Left lobe of liver (tissue), 2 donors: ENCODE measurements at regions not wholly inside any gene's neighbourhood (a gene's known extent, or its start where the extent isn't known, plus 50 kb on each side); places are given as distances from the start of the nearest gene placed in this dataset.
"Not testable (repeated sequence)": the region's sequence is repeated elsewhere in the genome, so short reads cannot be mapped to it uniquely, and the experiment has no call there.

Source experiments
- ATAC-seq: fragments of 200-7000 bp; cut with Tn5 transposase; one replicate; pipeline ENCODE4 v1.9.1; 2020; ENCODE audit warnings: mild to moderate bottlenecking, moderate library complexity
- DNase-seq: peaks from one replicate; pipeline ENCODE4 v3.0.0-alpha.2; 2020; ENCODE audit warnings: low spot score
- donor health status: DM: no; HTN: no; CAD: no; lungs with moderate emphysema.
- donor health status: DM: no; HTN: yes; CAD: no.

DNA sequence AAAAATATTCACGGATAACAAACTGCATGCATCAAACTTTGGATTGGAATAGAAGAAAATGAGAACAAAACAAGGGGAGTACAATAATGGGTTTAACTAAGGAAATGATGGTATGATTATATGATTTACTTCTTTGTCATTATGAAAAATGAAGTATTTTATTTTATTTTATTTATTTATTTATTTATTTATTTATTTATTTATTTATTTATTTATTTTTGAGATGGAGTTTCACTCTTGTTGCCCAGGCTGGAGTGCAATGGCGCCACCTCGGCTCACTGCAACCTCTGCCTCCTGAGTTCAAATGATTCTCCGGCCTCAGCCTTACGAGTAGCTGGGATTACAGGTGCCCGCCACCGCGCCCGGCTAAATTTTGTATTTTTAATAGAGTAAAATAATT, 234.1 kb upstream of the SEMA3C start:
- DNase-seq, ATAC-seq: not testable (repeated sequence)

DNA sequence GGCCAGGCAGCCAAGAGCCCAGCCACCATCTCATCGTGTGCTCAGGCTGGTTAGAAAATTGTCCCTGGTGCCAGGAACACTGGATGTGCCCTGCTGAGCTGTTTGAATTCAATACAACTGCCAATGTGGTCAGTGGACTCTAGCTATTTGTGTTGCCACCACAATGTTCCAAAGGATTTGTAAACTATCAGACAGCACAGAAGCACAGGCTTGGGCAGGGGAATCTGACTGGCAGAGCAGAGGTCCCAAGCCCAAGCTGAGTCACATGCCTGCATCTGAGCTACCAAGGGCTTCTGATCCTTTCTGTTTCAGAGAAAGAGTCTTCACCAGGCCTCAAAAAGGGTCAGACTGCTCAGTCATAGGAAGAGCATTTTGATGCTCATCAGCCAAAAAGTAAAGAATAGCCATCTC, 232.1 kb upstream of the SEMA3C start:
- DNase-seq: no peak
- peak; percentile 63 for ATAC-seq

DNA sequence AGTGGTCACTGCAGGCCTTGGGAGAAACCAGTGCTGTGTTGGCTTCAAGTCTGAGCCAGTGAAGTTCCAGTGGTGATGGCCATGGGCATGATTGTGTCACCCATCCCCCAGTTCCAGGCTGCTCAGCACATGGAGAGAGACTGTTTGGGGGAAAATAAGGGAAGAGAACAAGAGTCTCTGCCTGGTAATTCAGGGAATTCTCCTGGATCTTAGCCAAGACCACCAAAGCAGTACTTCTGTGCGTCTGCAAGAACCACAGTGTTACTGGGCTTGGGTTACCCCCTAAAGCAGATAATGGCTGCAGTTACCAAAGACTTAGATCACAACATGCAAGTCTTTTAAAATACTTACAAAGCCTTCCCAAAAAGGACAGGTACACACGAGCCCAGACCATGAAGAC, 225.0 kb upstream of the SEMA3C start:
- DNase-seq: no peak
- ATAC-seq: no peak

DNA sequence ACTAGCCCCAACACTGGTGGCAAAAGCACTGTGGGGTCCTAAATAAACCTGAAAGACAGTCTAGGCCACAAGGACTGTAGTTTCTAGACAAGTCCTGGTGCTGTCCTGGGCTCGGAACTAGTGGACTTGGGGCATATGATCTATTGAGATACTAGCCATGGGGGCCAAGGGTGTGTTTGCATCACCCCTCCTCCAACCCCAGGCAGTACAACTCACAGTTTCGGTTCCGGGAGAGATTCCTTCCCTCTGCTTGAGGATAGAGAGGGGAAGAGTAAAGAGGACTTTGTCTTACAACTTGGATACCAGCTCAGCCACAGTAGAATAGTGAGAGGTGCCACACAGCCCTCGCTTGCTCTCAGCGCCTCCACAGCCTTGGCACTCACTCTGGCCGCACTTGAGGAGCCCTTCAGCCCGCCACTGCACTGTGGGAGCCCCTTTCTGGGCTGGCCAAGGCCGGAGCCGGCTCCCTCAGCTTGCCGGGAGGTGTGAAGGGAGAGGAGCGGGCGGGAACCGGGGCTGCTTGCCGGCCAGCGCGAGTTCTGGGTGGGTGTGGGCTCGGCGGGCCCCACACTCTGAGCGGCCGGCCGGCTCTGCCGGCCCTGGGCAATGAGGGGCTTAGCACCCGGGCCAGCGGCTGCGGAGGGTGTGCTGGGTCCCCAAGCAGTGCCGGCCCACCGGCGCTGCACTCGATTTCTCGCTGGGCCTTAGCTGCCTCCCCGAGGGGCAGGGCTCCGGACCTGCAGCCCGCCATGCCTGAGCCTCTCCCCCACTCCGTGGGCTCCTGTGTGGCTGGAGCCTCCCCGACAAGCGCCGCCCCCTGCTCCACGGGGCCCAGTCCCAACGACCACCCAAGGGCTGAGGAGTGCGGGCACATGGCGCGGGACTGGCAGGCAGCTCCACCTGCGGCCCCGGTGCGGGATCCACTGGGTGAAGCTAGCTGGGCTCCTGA, 222.7 kb upstream of the SEMA3C start:
- peak; percentile 40 for ATAC-seq
- not testable (repeated sequence) for DNase-seq

DNA sequence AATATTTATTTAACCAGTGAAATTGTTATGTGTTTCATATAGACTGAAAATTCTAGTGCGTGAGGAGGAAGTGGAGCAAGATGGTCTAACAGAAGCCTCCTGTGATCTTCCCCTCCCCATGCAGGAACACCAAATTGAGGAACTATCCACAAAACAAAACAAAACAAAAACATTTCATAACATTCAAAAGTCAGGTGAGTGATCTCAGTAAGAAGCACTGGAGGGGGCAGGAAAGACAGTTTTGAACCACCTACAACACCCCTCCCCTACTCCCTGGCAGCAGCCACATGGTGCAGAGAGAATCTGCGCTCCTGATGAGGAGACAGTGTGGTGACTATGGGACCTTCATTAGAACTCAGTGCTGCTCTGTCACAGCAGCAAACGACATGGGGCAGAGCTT, 221.9 kb upstream of the SEMA3C start:
- DNase-seq (no peak), ATAC-seq (no peak)

DNA sequence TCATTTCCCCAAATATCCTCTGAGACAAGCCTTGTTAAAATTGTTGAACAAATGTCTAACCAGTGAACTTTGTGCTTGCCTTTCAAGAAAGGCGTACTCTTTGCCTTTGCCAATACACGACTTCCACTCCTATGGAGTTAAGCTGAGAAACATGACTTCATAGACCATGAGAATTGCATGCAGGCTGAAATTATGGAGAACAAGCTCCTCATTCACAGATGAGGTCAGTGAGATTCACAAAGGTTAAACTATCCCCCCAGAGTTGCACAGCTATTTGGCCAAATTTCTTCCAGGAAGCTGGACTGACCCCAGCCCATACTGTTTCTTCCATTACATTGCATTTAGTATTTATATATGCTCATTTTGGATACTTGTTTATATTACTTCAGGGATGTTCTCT, 221.4 kb upstream of the SEMA3C start:
- DNase-seq (no peak), ATAC-seq (no peak)

DNA sequence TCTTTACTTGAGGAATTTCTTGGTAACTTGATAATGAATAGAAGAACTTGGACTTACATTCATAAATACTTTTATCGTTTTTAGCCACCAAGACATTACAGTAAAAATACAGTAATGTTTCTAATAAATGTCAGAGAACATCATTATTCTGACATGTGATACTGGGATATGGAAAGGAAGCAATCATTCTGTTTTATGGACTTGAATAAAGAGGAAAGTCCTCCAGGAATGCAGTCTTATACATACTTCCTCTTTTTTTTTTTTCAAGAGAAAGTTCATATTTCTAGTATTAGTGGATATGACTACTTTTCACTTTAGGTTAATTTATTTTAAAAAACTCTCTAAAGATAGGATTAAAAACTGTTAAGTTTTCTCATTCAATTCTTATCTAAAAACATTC, 220.0 kb upstream of the SEMA3C start:
- DNase-seq (no peak), ATAC-seq (no peak)

DNA sequence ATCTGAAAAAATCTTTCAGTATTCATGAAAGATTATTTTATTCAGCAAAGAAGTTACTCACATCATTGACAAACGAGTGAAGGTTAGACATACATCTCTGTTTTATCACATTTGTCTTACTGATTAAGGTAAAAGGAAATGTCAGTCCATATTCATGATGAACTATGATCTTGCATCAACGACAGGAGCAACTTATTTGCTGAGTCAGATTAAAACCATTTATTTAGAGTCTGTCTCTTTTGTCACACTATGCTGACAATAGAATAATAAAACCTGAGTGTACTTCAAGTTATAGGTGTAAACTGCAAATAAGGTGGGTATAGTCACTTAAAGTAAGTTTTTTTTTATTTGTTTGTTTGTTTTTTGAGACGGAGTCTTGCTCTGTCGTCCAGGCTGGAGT, 216.5 kb upstream of the SEMA3C start:
- DNase-seq (no peak), ATAC-seq (no peak)

DNA sequence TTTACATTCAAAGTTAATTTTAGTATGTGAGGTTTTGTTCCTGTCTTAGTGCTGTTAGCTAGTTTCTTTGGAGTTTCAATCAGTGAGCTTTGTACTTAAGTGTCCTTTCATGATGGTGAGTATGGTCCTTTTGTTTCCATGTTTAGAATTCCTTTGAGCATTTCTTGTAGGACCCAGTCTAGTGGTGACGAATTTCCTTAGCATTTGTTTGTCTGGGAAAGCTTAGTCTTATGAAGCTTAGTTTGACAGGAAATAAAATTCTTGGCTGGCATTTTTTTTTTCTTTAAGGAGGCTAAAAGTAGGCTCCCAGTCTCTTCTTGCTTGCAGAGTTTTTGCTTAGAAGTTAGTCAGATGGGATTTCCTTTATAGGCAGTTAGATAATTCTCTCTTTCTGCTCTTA, 209.2 kb upstream of the SEMA3C start:
- DNase-seq (no peak), ATAC-seq (no peak)

DNA sequence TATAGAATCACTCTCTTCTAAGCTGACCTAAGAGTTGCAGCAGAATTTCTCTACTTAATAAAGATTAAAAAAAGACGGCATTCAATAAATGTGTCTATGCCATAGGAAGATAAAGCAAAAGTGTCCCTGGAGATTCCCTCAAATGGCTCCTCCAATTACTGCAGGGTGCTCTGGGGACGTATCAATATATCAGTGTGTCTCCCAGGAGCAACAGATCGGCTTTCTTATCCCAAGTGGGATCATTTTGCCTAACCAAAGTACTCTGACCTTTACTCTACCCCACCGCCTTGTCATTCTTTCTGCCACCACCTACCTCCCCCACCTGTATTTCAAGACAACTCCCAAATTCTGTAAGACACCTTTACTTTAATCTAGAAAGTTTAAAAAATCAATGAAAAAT, 202.0 kb upstream of the SEMA3C start:
- ATAC-seq (no peak), DNase-seq (no peak)

DNA sequence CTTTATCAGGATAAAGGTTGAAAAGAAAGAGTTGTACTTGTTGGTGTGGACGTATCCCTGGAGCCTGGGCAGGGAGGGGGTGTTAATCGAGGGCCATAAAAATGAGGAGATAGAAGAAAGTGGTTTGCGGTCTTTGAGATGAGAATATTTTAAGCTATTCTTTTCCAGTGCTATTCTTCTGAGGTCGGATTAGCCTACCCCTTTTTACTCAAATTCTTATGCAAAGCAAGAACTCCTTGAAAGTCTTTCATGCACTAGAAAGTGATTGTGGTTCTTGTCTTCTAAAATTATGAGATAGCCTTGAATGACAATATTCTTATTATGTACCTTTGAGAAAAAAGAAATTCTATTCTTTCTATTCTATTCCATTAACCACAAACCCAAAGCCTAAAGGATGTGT, 201.3 kb upstream of the SEMA3C start:
- ATAC-seq (no peak), DNase-seq (no peak)

DNA sequence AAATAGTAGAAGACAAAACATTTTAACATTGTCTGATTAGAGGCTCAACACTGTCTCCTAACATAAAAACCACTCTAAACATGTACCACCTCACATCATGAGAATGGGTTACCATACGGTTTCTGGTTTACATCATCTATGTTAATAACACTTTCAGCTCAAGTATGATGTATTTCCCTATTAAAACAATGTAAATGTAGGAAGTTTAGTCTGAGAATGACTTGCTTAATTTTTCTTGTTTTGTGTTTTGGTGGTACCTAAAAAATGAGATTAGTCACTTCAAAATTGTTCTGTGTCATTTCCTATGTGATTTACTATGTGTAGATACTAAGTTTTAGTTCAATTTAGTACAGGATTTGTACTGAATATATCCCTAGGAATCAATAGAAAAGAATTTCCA, 195.8 kb upstream of the SEMA3C start:
- no peak for ATAC-seq
- no peak for DNase-seq

DNA sequence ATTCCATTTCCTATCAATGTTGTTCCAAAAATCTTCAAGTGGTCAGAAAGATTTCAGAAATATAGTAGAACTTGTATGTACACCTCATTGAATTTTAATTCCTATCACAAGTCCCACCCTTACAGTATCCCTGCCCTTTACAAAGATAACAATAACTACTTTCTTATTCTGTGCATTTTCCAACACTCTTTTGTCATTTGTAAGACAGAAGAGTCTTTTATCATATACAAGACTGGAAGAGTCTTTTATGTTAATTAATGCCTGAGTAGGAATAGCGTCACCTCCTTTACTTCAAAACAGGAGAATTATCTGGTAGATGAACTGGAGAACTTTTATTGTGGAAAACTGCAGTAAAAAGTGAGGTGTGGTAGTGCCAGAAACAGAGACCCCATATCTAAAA, 193.9 kb upstream of the SEMA3C start:
- ATAC-seq (no peak), DNase-seq (no peak)

DNA sequence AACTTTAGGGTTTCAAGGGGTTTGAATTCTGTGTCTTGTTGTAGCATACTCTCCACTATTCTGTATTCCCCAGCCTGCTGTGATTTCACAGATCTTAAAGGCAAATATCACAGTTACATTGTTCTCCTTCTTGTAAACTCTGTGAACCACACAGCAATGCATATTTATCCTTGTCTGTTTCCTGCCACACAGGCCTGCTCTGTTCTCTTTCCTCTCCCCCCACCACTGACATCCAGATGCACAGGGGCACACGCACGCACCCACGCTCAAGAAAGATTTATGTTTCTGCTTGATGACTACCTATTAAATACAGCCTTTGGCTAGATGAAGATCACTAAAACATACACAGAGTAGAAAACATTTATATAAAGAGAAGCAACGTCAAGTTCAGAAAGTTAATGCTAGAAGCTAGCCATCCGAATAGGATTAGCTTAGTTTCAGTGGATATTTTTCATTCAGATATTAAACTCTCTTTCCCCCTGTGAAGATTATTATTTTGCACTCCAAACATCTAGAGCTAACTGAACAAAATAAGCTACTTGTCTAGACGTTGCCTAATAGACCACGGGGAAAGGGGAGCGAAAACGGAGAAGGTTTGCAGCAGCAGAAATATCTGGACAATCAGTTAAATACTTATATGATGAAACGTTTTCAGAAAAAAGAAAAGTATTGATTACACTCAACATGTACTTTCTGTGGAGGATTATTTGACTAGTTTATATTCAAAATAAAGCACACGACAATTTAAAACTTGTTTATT, 193.1 kb upstream of the SEMA3C start:
- ATAC-seq (no peak), DNase-seq (no peak)

DNA sequence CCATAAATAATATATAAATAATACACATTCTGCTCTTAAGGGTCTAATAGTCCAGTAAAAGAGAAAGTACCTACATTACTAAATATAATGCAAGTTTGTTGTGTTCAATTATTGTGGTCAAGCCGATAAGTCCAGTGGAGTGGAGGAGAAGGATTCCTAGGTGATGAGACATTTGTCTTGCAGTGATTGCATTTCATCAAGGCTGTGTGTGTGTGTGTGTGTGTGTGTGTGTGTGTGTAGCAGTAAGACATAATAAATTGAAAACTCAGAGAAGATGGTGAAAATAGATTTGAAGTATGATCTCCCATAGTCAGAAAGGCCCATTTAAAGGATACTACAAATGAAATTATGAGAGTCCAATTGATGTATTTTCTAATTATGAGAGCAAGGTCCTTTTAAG, 192.5 kb upstream of the SEMA3C start:
- ATAC-seq (no peak), DNase-seq (no peak)

DNA sequence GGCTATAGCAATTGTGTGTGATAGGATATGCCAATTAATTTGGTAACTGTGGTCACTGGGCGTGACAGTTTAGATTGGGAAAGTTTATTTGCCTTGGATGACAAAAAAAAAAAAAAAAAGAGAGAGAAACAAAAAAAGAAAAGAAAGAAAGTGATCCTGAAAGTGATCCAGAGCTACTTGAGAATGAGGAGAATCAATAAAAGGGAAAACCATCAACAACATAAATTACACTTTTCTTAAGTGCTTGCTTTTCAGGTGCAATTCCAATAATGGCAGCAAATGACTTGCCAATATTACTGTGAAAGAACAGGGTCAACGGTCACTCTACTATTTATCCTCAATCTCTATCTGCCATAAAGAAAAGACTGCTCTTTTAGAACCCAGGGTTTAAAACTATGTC, 191.8 kb upstream of the SEMA3C start:
- ATAC-seq (no peak), DNase-seq (no peak)

DNA sequence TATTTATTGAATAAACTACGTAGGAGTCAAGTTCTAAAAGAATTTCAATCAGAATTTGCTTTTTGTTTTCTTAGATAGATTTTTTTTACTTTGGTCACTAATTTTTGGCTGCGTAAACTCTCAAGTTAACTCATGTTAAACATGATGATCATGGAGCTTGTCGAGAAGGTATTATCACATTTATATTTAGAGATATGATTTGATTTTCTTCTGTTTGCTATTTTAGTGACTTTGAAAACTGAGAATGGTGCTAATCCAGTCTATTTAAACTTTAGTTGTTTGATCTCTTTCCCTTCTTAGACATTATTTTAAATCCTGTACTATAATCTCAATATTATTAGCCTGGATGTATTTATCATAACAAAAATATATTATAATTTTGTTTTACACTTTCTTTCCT, 179.4 kb upstream of the SEMA3C start:
- DNase-seq: no peak
- ATAC-seq: no peak

DNA sequence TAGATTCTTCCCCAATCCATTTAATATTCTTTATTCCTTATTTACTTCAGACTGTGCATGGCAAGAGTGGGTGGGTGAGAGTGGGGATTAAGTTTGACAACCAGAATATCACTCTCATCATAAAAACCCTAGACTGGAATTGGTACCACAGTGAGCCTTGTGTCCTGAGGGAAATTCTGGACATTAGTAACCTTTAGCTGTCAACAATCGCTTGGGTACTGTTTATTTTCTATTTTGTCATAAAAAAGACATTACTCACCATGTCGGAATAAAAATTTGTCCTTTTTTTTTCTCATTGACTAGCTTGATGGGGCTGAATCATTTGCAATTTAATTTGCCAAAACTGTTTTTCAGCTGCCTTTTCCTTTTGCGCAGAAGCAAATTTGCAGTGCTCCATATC, 176.1 kb upstream of the SEMA3C start:
- DNase-seq: no peak
- no peak for ATAC-seq

DNA sequence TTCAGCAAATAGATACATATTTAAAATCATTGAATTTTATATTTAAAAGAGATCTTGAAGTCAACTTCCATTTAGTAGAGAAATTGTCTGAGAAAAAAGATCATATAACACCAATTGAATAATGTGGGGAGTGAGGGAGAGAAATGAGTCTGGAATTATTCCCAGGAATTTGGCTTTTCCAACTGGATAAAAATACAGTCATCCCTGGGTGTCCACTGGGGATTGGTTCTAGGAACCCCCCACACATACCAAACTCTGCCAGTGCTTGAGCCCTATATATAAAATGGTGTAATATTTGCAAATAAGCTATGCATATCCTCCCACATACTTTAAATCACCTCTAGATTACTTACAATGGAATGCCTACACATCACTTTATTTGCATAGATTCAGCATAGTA, 162.8 kb upstream of the SEMA3C start:
- DNase-seq: no peak
- no peak for ATAC-seq

DNA sequence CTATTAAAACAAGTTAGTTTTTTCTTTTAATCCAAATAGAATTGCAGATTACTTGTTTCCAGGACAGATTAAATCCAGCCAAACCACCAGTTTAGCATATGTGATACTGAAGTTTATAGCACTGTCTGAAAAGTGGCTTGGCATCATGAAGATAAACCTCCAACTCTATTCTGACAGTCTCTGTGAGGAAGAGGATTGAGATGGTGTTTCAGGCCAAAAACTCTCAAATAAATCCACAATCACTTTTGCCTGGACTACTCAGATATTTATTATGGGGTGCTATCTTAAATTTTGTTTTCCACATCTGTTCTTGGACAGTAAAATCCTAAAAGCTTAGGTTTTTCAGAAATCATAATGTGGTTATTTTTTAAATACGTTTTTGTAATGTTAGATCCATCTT, 161.7 kb upstream of the SEMA3C start:
- DNase-seq (no peak), ATAC-seq (no peak)

DNA sequence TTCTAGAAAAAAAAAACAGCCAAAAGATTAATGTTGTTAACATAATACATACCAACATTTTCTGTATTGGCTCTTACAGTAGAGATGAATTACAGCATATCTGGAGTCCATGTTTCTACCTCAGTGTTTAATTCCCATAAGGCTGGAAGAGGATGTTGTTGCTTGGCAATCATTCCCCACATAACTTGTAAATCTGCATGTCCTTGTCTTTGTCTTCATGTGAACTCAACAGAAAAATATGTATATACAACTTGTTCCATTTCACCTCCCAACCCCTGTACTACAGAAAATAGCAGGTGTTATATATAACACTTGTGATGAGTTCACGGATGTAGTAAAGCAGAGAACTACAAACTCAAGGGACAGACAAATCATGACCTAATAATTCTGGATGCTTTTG, 160.9 kb upstream of the SEMA3C start:
- ATAC-seq: no peak
- DNase-seq: no peak

DNA sequence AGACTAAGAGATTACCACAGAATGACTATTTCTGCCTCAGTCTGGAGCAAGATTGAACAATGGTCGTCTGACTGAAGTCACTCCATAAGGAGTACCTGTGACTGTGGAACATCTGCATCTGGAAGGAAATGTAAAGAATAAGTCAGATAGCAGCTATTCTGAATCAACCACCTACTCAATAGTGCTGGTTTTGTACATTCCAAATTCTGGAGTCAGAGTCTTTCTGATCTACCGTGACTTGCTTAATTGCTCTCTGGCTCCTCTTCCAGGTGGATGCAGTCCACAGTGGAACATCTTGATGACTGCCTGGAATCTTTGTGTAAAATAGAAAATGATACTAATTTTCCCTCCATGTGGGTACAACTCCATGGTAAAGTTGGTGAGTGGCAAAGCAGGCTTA, 156.3 kb upstream of the SEMA3C start:
- DNase-seq (no peak), ATAC-seq (no peak)
